ENCODE measurements at regions not wholly inside any gene's neighbourhood (a gene's known extent, or its start where the extent isn't known, plus 50 kb on each side); places are given as distances from the start of the nearest gene placed in this dataset.
"Not testable (repeated sequence)": the region's sequence is repeated elsewhere in the genome, so short reads cannot be mapped to it uniquely, and the experiment has no call there.

DNA sequence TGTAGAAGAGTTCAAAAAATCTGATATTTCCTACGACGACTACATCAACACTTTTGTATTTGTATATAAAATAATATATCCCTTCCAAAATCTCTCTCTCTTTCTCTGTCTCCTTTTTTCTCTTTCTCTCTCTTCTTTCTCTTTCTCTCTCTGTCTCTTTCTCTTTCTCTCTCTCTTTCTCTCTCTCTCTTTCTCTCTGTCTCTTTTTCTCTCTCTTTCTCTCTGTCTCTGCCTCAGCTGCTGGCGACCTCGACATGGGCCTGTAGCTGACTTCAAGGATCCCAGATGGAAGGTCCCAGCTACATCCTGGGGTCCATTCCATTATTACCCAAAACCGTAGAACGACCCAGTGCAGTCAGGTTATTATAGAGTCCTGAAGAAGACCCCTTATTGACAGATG, 90.0 kb downstream of the CD24 start:
- DNase-seq (ENCODE audit: low spot score): no peak

DNA sequence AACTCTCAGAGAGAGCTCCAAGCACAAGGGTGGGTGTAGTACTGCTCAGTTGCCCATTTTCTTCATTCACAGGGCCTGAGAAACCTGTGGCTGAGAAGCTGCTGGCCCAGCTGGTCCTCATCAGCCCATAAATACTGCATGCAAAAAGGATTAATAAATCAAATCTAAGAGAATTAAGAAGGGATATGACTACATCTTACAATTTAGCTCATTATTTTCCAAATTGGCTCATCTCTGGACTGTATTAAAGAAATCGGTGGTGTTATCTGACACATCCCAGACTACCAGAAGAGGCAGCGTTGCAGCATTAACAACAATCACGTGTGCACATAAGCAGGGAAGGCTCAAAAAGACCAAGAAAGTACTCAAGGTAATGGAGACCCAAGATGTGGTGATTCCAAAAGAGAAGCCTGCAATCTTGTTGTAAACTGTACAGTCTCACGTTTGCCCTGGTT, 90.7 kb downstream of the CD24 start:
- no peak for DNase-seq (ENCODE audit: low spot score)

DNA sequence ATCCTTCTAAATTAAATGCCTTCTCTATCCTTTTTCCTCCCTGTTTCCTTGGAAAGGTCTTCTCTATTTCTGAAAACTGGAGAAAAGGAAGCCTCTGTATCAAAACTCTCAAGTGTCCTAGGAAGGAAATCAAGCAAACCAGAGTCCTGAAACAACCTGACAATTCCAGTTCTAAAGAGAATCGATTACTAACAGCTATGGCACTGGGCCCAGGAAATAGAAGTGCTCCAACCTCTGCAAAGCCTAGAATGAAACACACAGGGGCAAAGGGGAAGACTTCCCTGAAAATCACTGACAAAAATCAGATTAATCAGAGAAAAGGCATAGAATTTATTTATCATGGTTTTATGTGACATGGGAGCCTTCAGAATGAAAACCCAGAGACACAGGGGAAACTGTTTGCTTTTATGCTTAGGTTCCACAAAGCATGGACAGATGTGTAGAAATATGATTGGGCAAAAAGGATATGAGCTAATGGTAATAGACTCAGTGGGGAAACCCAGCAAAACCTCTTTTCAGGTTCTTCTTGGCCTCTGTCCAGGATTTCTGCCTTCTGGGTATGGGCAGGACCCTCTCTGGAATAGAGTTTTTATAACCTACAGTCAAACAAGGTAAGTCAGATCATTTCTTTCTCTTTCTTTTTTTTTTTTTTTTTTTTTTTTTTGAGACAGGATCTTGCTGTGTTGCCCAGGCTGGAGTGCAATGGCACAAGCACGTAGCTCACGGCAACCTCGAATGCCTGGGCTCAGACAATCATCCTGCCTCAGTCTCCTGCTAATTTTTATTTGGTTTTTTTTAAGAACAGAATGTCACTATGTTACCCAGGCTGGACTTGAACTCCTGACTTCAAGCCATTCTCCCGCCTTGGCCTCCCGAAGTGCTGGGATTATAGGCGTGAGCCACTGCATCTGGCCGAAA, 91.7 kb downstream of the CD24 start:
- no peak for DNase-seq (ENCODE audit: low spot score)

DNA sequence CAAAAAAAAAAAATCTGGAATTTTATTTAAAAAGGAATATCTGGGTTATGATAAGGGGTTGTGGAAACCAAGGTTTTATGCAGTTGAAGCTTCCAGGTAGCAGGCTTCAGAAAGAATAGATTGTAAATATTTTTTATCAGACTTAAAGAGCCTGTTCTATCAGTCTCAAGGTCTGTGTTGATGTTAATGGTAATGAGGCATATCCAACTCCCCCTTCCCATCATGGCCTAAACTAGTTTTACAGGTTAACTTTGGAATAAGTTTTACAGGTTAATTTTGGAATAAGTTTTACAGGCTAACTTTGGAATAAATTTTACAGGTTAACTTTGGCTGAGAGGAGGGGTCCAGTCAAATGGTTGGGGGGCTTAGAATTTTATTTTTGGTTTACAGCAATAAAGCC, 92.4 kb downstream of the CD24 start:
- DNase-seq (ENCODE audit: low spot score): no peak

DNA sequence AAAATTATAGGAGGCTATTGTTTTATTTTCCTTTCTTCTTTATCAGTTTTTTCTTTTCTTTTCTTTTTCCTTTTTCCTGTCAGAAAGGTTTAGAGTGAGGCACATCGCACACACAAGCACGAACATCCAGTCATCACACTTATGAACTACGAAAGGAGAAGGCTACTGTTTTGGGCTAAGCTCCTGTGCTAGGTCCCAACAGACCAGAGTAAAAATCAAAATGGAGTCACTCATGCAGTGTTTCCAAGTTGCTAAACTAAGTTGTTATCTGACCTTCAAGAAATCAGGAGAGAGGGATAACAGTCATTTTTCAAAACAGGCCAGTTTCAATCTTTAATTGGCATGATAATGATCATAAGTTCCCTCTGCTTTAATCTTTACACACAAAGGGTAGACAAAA, 93.6 kb downstream of the CD24 start:
- no peak for DNase-seq (ENCODE audit: low spot score)

DNA sequence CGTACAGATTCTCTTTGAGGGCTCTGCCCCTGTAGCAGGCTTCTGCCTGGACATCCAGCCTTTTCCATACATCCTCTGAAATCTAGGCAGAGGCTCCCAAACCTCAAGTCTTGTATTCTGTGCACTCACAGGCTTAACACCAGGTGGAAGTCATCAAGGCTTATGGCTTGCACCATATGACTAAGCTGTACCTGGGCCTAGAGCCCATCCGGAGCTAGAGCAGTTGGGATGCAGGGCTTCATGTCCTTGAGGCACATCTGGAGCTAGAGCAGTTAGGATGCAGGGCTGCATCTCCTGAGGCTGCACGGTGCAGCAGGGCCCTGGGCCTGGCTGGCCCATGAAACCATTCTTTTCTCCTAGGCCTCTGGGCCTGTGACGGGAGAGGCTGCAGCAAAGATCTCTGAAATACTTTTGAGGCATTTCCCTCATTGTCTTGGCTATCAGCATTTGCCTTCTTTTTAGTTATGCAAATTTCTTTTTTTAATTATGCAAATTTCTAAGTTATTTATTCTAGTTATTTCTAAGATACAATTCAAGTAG, 98.7 kb downstream of the CD24 start:
- DNase-seq (ENCODE audit: low spot score): no peak

DNA sequence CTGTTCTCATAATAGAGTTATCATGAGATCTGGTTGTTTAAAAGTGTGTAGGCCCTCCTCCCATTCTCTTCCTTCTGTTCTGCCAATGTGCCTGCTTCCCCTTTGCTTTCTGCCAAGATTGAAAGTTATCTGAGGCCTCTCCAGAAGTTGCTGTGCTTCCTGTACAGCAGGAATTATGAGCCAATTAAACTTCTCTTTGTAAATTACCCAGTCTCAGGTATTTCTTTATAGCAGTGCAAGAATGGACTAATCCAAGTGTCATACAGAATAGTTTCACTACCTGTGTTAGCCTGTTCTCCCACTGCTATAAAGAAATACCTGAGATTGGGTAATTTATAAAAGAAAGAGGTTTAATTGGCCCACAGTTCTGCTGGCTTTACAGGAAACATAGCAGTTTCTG, 100.0 kb downstream of the CD24 start:
- no peak for DNase-seq (ENCODE audit: low spot score)

DNA sequence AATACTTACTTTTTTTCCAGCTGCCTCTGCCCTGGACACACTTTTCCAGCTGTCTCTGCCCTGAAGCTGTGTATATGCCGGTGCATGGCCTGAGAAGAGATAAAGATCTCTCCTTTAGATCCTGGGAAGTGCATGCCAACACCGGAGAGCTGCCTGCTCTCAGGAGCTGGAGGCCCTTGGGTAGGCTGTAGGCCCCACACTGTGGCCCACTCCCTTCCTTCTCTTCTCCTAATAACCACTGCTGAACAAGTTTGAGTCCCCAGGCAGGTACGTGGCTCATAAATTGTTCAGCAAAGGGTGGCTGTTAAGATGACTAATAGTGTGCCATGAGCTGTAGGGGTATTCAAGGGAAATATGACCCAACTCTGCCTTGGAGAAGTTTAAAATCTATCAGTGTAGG, 102.5 kb downstream of the CD24 start:
- no peak for DNase-seq (ENCODE audit: low spot score)

DNA sequence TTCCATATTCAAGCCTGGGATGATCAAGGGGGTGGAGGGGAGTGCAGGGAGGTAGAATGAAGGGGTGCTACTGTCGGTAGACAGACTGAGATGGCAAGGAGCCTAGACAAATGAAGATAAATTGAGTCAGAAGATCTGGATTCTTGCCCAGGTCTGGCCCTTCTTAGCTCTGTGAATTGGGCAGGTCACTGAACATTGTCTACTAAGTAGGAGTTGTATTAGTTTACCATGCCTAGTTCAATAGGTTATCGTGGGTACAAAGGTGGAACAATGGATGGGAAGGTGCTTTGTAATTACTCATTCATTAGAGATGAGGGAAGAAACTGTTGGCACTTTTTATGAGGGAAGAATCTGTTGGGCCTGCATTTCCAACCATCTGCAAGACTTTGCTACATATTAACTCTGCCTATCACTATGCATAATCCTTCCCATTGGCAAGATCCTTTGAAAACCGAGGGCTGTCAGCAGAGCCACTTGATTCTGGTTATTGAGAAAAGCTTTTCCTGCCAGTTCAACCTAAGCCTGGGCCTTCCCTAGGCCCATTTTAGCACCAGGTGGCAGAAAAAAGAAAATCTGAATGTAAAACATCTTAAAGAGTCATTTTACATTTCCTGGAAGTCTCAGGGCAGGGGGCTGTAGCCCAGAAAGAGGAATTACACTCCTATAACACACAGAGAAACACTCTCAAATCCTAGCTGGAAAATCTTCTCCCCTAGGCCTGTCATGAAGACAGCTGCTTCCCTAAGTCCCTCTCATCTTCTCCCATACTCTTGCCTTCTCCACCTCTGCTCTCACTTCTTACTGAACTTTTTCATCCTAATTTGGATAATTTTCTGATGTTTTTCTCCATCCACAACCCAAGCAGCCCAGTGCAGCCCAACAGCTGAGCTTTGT, 103.5 kb downstream of the CD24 start:
- no peak for DNase-seq (ENCODE audit: low spot score)

DNA sequence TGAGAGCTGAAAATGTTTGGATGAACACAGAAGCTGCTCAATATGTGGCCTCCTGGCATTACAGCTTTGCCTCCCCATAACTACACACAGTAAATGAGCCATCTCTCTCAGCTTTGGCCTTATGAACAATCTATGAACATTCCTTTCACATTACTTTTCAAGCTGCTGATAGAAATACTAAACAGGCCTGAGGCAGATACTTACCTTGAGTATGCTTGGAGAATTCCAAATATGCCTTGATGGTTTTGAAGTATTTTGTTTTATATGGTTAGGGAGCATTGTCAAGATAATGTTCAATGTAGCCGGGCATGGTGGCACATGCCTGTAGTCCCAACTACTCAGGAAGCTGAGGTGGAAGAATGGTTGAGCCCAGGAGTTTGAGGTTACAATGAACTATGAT, 104.5 kb downstream of the CD24 start:
- DNase-seq (ENCODE audit: low spot score): no peak

DNA sequence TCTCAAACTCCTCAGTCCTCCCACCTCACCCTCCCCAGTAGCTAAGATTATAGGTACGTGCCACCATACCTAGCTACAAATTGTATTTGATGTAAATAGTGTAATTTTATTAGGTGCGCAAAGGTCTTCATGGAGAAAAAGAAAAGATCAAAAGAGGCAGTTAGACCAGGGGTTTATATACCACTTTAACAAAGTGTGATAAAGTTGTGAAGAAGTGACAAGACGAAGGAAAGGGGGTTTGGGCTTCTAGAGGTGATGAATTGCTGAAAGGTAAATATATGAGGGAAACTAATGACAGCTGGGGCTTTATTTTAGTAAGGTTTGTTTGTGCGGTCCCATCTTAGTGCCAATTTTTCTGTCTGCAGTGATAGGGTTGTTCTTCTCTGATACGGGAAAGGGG, 105.3 kb downstream of the CD24 start:
- DNase-seq (ENCODE audit: low spot score): no peak

DNA sequence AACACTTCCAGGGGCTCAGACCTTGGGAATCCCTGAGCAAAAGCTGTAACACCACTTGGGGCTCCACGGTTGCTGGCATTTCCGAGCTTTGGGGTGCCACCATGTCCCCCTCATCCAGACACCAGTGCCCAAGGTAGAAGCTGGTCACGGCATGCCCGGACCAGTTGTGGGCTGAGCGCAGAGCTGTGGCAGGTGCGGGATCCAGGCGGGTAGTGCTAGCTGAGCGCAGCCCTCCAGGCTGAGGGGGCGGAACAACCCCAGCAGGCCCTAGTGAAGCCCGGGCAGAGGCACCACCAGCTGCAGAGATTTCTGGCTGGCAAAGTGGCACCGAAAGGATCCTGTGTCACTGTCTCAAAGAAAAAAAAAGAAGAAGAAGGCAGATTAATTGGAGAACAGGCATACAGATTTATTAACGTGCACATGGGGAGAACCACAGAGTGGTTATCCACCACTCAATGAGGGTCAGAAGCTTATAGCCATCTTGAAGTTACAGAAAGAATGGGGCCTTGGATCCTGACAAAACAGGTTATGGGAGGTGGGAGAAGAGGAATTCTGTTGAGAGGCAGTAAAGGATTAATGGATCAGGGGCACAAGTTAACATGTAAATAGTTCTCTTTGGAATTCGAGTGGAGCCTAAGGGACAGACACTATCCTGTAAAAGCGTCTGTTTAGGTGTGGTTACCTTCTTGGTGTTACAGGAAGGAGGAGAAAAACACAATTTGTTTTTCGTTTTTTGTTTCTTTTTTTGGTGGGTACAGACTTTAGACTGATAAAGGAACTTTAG, 107.5 kb downstream of the CD24 start:
- DNase-seq (ENCODE audit: low spot score): no peak

DNA sequence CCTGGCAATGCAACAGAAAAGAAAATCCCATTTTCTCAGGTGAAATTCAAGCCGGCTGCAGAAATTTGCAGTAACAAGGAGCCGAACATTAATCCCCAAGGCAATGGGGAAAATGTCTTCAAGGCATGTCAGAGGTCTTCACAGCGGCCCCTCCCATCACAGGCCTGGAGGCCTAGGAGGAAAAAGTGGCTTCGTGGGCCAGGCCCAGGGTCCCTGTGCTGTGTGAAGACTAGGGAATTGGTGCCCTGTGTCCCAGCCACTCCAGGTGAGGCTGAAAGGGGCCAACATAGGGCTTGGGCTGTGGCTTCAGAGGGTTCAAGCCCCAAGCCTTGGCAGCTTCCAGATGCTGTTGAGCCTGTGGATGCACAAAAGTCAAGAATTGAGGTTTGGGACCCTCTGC, 111.7 kb downstream of the CD24 start:
- DNase-seq (ENCODE audit: low spot score): no peak

DNA sequence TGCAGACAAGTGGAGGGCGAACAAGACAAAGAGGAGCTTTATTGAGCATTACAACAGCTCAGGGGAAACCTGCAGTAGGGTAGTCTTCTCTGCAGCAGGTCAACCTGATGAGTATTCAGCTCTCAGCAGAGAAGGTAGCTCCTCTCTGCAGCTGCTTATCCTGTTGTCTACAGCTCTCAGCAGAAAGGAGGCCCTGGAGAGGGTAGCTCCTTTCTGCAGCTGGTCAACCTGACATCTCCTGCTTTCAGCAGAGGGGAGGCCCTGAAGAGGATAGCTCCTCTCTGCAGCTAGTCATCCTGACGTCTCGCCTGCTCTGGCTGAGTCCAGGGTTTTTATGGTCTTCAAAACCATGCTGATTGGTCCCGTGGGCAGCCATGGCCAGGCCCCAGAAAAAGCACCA, 113.6 kb downstream of the CD24 start:
- no peak for DNase-seq (ENCODE audit: low spot score)

DNA sequence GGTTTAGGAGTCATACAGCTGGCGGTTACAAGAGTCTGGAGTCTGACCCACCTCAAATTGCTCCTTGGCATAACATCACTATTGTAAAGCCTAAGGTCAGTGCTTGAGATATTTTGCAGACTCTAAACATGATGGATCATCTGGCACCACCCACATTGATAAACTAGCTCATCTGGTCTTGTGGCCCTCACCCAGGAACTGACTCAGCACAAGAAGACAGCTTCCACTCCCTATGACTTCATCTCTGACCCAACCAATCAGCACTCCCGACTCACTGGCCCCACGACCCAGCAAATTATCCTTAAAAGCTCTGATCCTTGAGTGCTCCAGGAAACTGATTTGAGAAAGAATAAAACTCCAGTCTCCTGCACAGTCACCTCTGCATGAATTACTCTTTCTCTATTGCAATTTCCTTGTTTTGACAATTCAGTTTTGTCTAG, 115.9 kb downstream of the CD24 start:
- no peak for DNase-seq (ENCODE audit: low spot score)

DNA sequence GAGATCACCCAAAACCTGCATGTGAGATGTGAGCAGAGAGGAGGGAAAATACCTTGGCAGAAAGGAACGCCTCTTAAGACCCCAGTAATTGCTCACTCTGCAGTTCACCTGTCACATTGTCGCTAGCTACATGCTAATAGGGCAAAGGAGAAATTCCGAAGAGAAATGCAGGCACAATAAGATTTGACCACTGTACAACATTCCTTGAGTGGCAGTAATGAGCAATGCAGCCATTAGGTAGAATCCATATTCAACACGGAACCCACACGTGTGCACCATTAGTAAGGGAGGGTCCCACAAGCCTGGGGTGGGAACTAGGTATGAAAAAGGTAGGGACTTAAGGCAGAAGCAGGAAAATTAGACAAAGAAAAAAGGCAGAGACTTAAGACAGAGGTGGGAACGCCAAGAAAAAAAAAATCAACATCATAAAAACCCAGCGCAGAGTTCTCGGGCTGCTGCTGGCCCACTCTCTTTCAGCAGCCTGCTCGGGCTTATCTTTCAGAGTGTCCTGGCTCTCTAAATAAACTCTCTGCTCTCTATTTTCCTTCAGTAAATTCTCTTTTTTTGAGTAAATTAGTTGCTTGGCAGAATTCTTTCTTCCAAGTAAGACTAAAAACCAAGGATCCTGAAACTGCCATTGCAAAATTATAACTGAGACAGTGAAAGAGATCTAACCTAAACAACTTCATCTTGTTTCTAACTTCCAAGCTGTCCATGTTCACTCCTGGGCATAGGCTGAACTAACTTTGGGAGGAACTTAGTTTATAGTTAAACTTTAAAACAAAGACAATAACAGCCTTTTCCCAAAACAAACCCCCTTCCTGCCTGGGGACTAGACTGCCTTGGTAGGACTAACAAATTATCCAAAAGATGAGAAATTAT, 116.5 kb downstream of the CD24 start:
- no peak for DNase-seq (ENCODE audit: low spot score)

DNA sequence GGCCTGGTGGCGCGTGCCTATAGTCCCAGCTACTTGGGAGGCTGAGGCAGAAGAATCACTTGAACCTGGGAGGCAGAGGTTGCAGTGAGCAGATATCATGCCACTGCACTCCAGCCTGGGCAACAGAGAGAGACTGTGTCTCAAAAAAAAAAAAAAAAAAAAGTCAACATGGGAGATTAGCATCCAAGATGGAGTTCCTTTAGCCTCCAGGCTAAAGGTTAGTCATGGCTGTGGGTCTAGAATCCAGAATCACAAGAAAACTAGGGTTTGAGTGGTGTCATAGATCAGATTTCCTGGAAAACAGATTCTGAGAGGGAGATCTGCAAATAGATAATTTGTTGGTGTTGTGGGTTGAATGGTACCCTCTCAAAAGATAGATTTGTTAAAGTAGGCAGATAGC, 117.2 kb downstream of the CD24 start:
- not testable (repeated sequence) for DNase-seq (ENCODE audit: low spot score)

DNA sequence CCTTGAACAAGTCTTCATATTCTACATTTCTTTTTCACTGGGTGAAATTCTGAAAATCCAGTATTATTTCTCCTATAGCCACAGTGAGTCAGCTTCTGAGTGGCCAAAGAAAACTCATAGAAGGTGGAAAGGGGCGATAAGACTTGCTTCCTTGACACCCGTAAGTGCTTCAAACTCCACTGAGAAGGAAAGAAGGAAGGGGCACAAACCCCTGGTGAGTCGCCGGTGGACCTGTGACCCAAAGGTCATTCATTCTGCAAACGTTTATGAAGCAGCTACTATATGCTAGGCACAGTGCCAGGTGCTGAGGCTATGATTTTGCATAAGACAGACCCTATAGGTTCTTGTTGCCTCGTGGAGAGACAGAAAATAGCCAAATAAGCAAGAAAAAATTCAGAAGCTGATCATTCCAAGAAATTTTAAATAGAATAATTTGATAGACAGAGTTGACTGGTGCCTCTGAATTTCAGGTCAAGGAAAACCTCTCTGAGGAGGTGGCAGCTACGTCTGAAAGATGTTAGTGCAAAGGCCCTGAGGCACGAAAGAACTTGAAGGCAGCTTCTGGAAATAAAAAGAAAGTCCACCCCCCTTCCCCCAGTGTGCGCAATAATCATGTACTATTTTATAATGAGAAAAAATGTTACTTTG, 118.2 kb downstream of the CD24 start:
- DNase-seq (ENCODE audit: low spot score): no peak

DNA sequence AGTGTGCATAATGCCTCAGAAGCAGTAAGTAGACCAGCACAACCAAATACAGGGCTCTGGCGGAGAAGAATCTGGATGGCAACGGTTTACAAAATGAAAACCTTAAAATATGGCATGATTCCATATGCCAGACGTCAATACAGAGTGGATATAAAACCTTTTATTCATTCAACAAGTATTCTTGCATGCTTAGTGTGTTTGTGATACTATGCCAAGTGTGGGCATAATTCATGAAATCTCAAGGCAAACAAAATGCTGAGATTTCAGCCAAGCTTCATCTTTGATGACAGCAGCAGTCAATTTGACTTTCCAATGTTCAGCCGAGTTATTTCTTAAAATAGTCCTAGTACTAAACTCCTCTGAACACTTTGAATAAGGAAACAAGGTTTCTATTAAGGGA, 119.4 kb downstream of the CD24 start:
- DNase-seq (ENCODE audit: low spot score): no peak

DNA sequence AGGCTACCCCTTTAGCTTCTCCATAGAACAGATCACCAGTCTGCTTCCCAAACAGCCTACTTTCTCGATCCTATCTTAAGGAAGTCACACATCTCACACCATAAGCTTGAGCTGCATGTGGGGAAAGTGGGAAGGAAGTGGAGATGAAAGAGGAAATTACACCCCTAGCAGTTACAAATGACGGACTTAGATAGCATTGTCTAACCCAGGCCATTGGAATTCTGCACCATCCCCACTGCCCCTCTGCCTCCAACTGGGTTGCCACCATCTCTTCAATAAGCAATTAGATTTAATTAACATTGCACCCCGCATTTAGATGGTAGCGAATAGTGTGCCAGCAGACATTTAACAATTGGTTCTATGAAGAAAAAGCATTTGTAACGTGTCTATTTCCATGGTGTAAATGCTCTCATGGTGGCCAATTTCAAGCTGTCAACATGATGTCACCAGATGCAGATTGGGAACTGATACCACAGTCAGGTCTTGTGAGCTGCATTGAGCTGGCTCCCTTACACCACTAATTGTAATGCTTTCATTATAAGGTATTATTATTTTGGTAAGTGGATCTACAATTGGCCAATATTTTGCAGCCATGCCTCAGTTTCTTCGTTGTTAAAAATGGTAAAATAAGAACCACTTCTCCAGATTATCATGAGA, 124.7 kb downstream of the CD24 start:
- no peak for DNase-seq (ENCODE audit: low spot score)

Data from cerebellar cortex (tissue), 1 donor.